ENCODE measurements at regions not wholly inside any gene's neighbourhood (a gene's known extent, or its start where the extent isn't known, plus 50 kb on each side); places are given as distances from the start of the nearest gene placed in this dataset.

- TF ChIP-seq RAD21 (IDR thresholded peaks at IDR 0.05; ENCODE audit: low read depth), result no peak
- TF ChIP-seq TCF12 (IDR thresholded peaks at IDR 0.05; ENCODE audit: low read depth), result no peak
Observed at GRCh38 chr6:163958646-163959045, 544.1 kb downstream of the QKI start.

GRCh38 chr6:163956571-163957407 is 542.3 kb downstream of the QKI start:
- TF ChIP-seq TEAD4 (IDR thresholded peaks at IDR 0.05), result 0 out of 2 replicates have a peak, but pooled peaks have one; percentile 30
- 0 out of 2 replicates have a peak, but pooled peaks have one; percentile 12 for TF ChIP-seq NFIC (IDR thresholded peaks at IDR 0.05)
- TF ChIP-seq YY1 (IDR thresholded peaks at IDR 0.05; ENCODE audit: low read depth), result 0 out of 2 replicates have a peak, but pooled peaks have one; percentile 23
- TF ChIP-seq RAD21 (IDR thresholded peaks at IDR 0.05; ENCODE audit: low read depth), result peak; percentile 95
- no peak for TF ChIP-seq FOXM1 (IDR thresholded peaks at IDR 0.05; ENCODE audit: borderline replicate concordance, low read depth)
- TF ChIP-seq CEBPB (IDR thresholded peaks at IDR 0.05), result no peak

- no peak for TF ChIP-seq TEAD4 (IDR thresholded peaks at IDR 0.05)
- no peak for TF ChIP-seq EP300 (IDR thresholded peaks at IDR 0.05; ENCODE audit: borderline replicate concordance)
- TF ChIP-seq CEBPB (IDR thresholded peaks at IDR 0.05), result no peak
- TF ChIP-seq NFIC (IDR thresholded peaks at IDR 0.05), result no peak
- no peak for TF ChIP-seq TCF12 (IDR thresholded peaks at IDR 0.05; ENCODE audit: low read depth)
- TF ChIP-seq FOXM1 (IDR thresholded peaks at IDR 0.05; ENCODE audit: borderline replicate concordance, low read depth), result no peak
- TF ChIP-seq RAD21 (IDR thresholded peaks at IDR 0.05; ENCODE audit: low read depth), result no peak
- TF ChIP-seq ZBTB7A (IDR thresholded peaks at IDR 0.05; ENCODE audit: low read depth), result no peak
- TF ChIP-seq REST (IDR thresholded peaks at IDR 0.05; ENCODE audit: low read depth), result no peak
- TF ChIP-seq TAF1 (IDR thresholded peaks at IDR 0.05; ENCODE audit: low read depth), result no peak
- no peak for TF ChIP-seq USF1 (IDR thresholded peaks at IDR 0.05)
- no peak for TF ChIP-seq MAX (IDR thresholded peaks at IDR 0.05)
- TF ChIP-seq CREB1 (IDR thresholded peaks at IDR 0.05; ENCODE audit: low read depth), result no peak
- TF ChIP-seq EGR1 (IDR thresholded peaks at IDR 0.05), result no peak
Observed at GRCh38 chr6:163955756-163956155, 541.2 kb downstream of the QKI start.

- TF ChIP-seq MAX (IDR thresholded peaks at IDR 0.05), result no peak
- TF ChIP-seq TAF1 (IDR thresholded peaks at IDR 0.05; ENCODE audit: low read depth), result no peak
- no peak for TF ChIP-seq CREB1 (IDR thresholded peaks at IDR 0.05; ENCODE audit: low read depth)
- TF ChIP-seq RAD21 (IDR thresholded peaks at IDR 0.05; ENCODE audit: low read depth), result no peak
- TF ChIP-seq NFIC (IDR thresholded peaks at IDR 0.05), result no peak
- no peak for TF ChIP-seq YY1 (IDR thresholded peaks at IDR 0.05; ENCODE audit: low read depth)
- no peak for TF ChIP-seq FOXM1 (IDR thresholded peaks at IDR 0.05; ENCODE audit: borderline replicate concordance, low read depth)
- TF ChIP-seq EGR1 (IDR thresholded peaks at IDR 0.05), result no peak
- TF ChIP-seq REST (IDR thresholded peaks at IDR 0.05; ENCODE audit: low read depth), result no peak
- no peak for TF ChIP-seq TCF12 (IDR thresholded peaks at IDR 0.05; ENCODE audit: low read depth)
- TF ChIP-seq USF1 (IDR thresholded peaks at IDR 0.05), result no peak
- no peak for TF ChIP-seq TEAD4 (IDR thresholded peaks at IDR 0.05)
- no peak for TF ChIP-seq CEBPB (IDR thresholded peaks at IDR 0.05)
- TF ChIP-seq EP300 (IDR thresholded peaks at IDR 0.05; ENCODE audit: borderline replicate concordance), result no peak
- no peak for TF ChIP-seq ZBTB7A (IDR thresholded peaks at IDR 0.05; ENCODE audit: low read depth)
Observed at GRCh38 chr6:163955096-163955495, 540.6 kb downstream of the QKI start.

GRCh38 chr6:163954088-163954775 is 539.7 kb downstream of the QKI start:
- TF ChIP-seq CEBPB (IDR thresholded peaks at IDR 0.05), result no peak
- no peak for TF ChIP-seq YY1 (IDR thresholded peaks at IDR 0.05; ENCODE audit: low read depth)
- TF ChIP-seq RAD21 (IDR thresholded peaks at IDR 0.05; ENCODE audit: low read depth), result no peak
- TF ChIP-seq ZBTB7A (IDR thresholded peaks at IDR 0.05; ENCODE audit: low read depth), result no peak
- no peak for TF ChIP-seq FOXM1 (IDR thresholded peaks at IDR 0.05; ENCODE audit: borderline replicate concordance, low read depth)
- no peak for TF ChIP-seq REST (IDR thresholded peaks at IDR 0.05; ENCODE audit: low read depth)
- no peak for TF ChIP-seq TCF12 (IDR thresholded peaks at IDR 0.05; ENCODE audit: low read depth)
- TF ChIP-seq CREB1 (IDR thresholded peaks at IDR 0.05; ENCODE audit: low read depth), result no peak
